ENCODE measurements at regions not wholly inside any gene's neighbourhood (a gene's known extent, or its start where the extent isn't known, plus 50 kb on each side); places are given as distances from the start of the nearest gene placed in this dataset.

GRCh38 chr1:90798883-90799282 lies 81.8 kb upstream of the BARHL2 start:
- no peak overlapping the region for H3K4me3 ChIP-seq (ENCODE audit: low read depth, low read length)
- no peak for DNase-seq (ENCODE audit: low read depth)
- TF ChIP-seq CTCF (IDR thresholded peaks at IDR 0.05; ENCODE audit: insufficient read depth, low read depth, low read length, missing control alignments), result no peak

- no peak for DNase-seq (ENCODE audit: low read depth)
- H3K4me3 ChIP-seq (ENCODE audit: low read depth, low read length), result no peak overlapping the region
- TF ChIP-seq CTCF (IDR thresholded peaks at IDR 0.05; ENCODE audit: insufficient read depth, low read depth, low read length, missing control alignments), result no peak
Measured at GRCh38 chr1:90798344-90798743, 81.2 kb upstream of the BARHL2 start.

- no peak for TF ChIP-seq CTCF (IDR thresholded peaks at IDR 0.05; ENCODE audit: insufficient read depth, low read depth, low read length, missing control alignments)
- DNase-seq (ENCODE audit: low read depth), result no peak
- H3K4me3 ChIP-seq (ENCODE audit: low read depth, low read length), result no peak overlapping the region
Measured at GRCh38 chr1:90795431-90795830, 78.3 kb upstream of the BARHL2 start.

GRCh38 chr1:90786709-90787108 lies 69.6 kb upstream of the BARHL2 start:
- no peak for DNase-seq (ENCODE audit: low read depth)
- no peak overlapping the region for H3K4me3 ChIP-seq (ENCODE audit: low read depth, low read length)
- TF ChIP-seq CTCF (IDR thresholded peaks at IDR 0.05; ENCODE audit: insufficient read depth, low read depth, low read length, missing control alignments), result no peak

GRCh38 chr1:90784186-90784847 lies 67.2 kb upstream of the BARHL2 start:
- H3K4me3 ChIP-seq (ENCODE audit: low read depth, low read length), result no peak overlapping the region
- no peak for DNase-seq (ENCODE audit: low read depth)
- no peak for TF ChIP-seq CTCF (IDR thresholded peaks at IDR 0.05; ENCODE audit: insufficient read depth, low read depth, low read length, missing control alignments)

- TF ChIP-seq CTCF (IDR thresholded peaks at IDR 0.05; ENCODE audit: insufficient read depth, low read depth, low read length, missing control alignments), result no peak
- DNase-seq (ENCODE audit: low read depth), result no peak
- no peak overlapping the region for H3K4me3 ChIP-seq (ENCODE audit: low read depth, low read length)
Measured at GRCh38 chr1:90783181-90783580, 66.1 kb upstream of the BARHL2 start.

- no peak overlapping the region for H3K4me3 ChIP-seq (ENCODE audit: low read depth, low read length)
- TF ChIP-seq CTCF (IDR thresholded peaks at IDR 0.05; ENCODE audit: insufficient read depth, low read depth, low read length, missing control alignments), result no peak
- no peak for DNase-seq (ENCODE audit: low read depth)
Measured at GRCh38 chr1:90782046-90782445, 64.9 kb upstream of the BARHL2 start.

Data from GM12865 (cell line).